Endodermal cell (in vitro differentiated cells): ENCODE measurements at regions not wholly inside any gene's neighbourhood (a gene's known extent, or its start where the extent isn't known, plus 50 kb on each side); places are given as distances from the start of the nearest gene placed in this dataset.

ENCODE experiments used
- DNase-seq: peaks from one replicate; pipeline ENCODE4 v3.0.0-alpha.2; 2017
- H3K27ac ChIP-seq: 2 replicates; pipeline ENCODE4 v1.5.1; 2013; ENCODE audit warnings: mild to moderate bottlenecking, low read depth, low read length, moderate library complexity
- H3K27me3 ChIP-seq: 2 replicates; pipeline ENCODE4 v1.6.1; 2013; ENCODE audit warnings: mild to moderate bottlenecking, low read length, moderate library complexity; ENCODE audit not compliant: insufficient read depth, control insufficient read depth, poor library complexity, severe bottlenecking
- H3K36me3 ChIP-seq: 2 replicates; pipeline ENCODE4 v1.7.0; 2013; ENCODE audit warnings: mild to moderate bottlenecking, low read length, moderate library complexity; ENCODE audit not compliant: control insufficient read depth, insufficient read depth
- H3K4me1 ChIP-seq: one replicate; pipeline ENCODE4 v1.7.0; 2013; ENCODE audit warnings: low read length; ENCODE audit not compliant: control insufficient read depth, insufficient read depth
- H3K4me3 ChIP-seq: 2 replicates; pipeline ENCODE4 v1.5.1; 2013; ENCODE audit warnings: mild to moderate bottlenecking, low read length, moderate library complexity
- H3K9ac ChIP-seq: 2 replicates; pipeline ENCODE4 v1.6.1; 2013; ENCODE audit warnings: mild to moderate bottlenecking, low read length, moderate library complexity; ENCODE audit not compliant: poor library complexity, severe bottlenecking; ENCODE audit errors: extremely low read depth
- H3K9me3 ChIP-seq: 2 replicates; pipeline ENCODE4 v1.6.1; 2013; ENCODE audit warnings: mild to moderate bottlenecking, low read length, moderate library complexity; ENCODE audit not compliant: control insufficient read depth
- H3K27ac Mint-ChIP-seq: 2 replicates; pipeline ENCODE4 v1.8.0; 2020; ENCODE audit warnings: mixed read lengths
- H3K27me3 Mint-ChIP-seq: 2 replicates; pipeline ENCODE4 v1.8.0; 2021; ENCODE audit warnings: mild to moderate bottlenecking, mixed read lengths; ENCODE audit not compliant: insufficient read depth
- H3K36me3 Mint-ChIP-seq: 2 replicates; pipeline ENCODE4 v1.8.0; 2020; ENCODE audit warnings: low read depth, mixed read lengths
- H3K4me1 Mint-ChIP-seq: 2 replicates; pipeline ENCODE4 v1.8.0; 2020; ENCODE audit warnings: mixed read lengths
- H3K4me3 Mint-ChIP-seq: 2 replicates; pipeline ENCODE4 v1.8.0; 2020; ENCODE audit warnings: mild to moderate bottlenecking, moderate library complexity, mixed read lengths
- H3K9me3 Mint-ChIP-seq: 2 replicates; pipeline ENCODE4 v1.8.0; 2020; ENCODE audit warnings: mild to moderate bottlenecking, mixed read lengths
- WGBS, 2 experiments: methylation state at CpG; one replicate each; pipeline versions ENCODE4 v1.1.5 to v1.1.7; 2013; ENCODE audit warnings: missing lambda C conversion rate in 2 of 2, mixed read lengths in 1 of 2; ENCODE audit not compliant: insufficient coverage in 1 of 2, insufficient read length in 1 of 2; 5-methylcytosine and 5-hydroxymethylcytosine counted together
- TF ChIP-seq, protein P1 (sequence below): fragments of 200-600 bp; sonication (generic); conservative IDR thresholded peaks from 2 replicates; pipeline ENCODE4 v1.5.0; 2021; ENCODE audit warnings: antibody characterized with exemption, mild to moderate bottlenecking

DNA sequence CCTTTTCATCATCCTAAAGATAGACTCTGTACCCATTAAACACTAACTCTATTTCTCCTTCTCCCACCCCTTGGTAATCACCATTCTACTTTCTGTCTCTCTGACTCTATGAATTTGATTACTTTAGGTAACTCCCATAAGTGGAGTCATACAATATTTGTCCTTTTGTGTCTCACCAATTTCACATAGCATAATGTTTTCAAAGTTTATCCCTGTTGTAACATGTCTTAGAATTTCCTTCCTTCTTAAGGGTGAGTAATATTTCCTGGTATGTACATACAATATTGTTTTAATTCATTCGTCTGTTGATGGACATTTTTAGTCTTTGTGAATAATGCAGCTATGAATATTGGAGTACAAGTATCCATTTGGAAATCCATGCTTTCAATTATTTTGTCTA is 50.9 kb upstream of the CDCA7L start:
- H3K27ac ChIP-seq, result no peak overlapping the region
- no peak overlapping the region for H3K4me3 Mint-ChIP-seq
- TF ChIP-seq, protein P1, sequence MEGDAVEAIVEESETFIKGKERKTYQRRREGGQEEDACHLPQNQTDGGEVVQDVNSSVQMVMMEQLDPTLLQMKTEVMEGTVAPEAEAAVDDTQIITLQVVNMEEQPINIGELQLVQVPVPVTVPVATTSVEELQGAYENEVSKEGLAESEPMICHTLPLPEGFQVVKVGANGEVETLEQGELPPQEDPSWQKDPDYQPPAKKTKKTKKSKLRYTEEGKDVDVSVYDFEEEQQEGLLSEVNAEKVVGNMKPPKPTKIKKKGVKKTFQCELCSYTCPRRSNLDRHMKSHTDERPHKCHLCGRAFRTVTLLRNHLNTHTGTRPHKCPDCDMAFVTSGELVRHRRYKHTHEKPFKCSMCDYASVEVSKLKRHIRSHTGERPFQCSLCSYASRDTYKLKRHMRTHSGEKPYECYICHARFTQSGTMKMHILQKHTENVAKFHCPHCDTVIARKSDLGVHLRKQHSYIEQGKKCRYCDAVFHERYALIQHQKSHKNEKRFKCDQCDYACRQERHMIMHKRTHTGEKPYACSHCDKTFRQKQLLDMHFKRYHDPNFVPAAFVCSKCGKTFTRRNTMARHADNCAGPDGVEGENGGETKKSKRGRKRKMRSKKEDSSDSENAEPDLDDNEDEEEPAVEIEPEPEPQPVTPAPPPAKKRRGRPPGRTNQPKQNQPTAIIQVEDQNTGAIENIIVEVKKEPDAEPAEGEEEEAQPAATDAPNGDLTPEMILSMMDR, result no peak
- H3K36me3 Mint-ChIP-seq, result no peaks in the 10 kb centered on the region
- peaks cover 7% of the 10 kb centered on the region for H3K9me3 Mint-ChIP-seq
- H3K9ac ChIP-seq, result no peak overlapping the region
- no peak for DNase-seq
- peaks cover 16% of the 10 kb centered on the region for H3K27me3 Mint-ChIP-seq
- H3K27me3 ChIP-seq, result peaks cover 1% of the 10 kb centered on the region
- no peak overlapping the region for H3K4me3 ChIP-seq
- 82% methylated on average over 1 of the region's 1 CpG; no CpG with 5 or more reads in 1 of the 2 experiments for WGBS, 2 experiments
- H3K4me1 Mint-ChIP-seq, result peaks cover 2% of the 10 kb centered on the region
- no peaks in the 10 kb centered on the region for H3K36me3 ChIP-seq
- peaks cover 9% of the 10 kb centered on the region for H3K9me3 ChIP-seq
- H3K4me1 ChIP-seq, result no peaks in the 10 kb centered on the region
- no peak overlapping the region for H3K27ac Mint-ChIP-seq
